ENCODE measurements at regions not wholly inside any gene's neighbourhood (a gene's known extent, or its start where the extent isn't known, plus 50 kb on each side); places are given as distances from the start of the nearest gene placed in this dataset.

GRCh38 chr13:22642088-22642487, 538.7 kb upstream of the SGCG start:
- Mint-ChIP-seq H3K27me3 (ENCODE audit: low read depth) (no peaks in the 10 kb centered on the region), H3K27ac (no peak overlapping the region), H3K4me1 (no peaks in the 10 kb centered on the region), H3K4me3 (no peak overlapping the region), H3K9me3 (no peaks in the 10 kb centered on the region; a peak in 1 of 5 replicates), H3K36me3 (ENCODE audit: insufficient read depth in 1 of 3, low read depth in 3 of 3) (no peaks in the 10 kb centered on the region)
- H4K20me1 ChIP-seq (ENCODE audit: control insufficient read depth, insufficient read depth, insufficient read length): no peaks in the 10 kb centered on the region
- H2AFZ ChIP-seq (ENCODE audit: low read length): no peak overlapping the region
- H3K79me2 ChIP-seq (ENCODE audit: insufficient read depth, low read length): no peaks in the 10 kb centered on the region
- no peak overlapping the region for H3T11ph ChIP-seq (ENCODE audit: low read length)
- no peak overlapping the region for H4K5ac ChIP-seq (ENCODE audit: insufficient read length, low read depth, low read length)
- H3K27ac ChIP-seq (ENCODE audit: insufficient read length, low read depth, low read length): no peak overlapping the region
- no peak overlapping the region for H3K23ac ChIP-seq (ENCODE audit: insufficient read length, low read depth, low read length)
- WGBS (ENCODE audit: extremely low coverage, insufficient read length, low lambda C conversion rate): no CpG with 5 or more reads among the region's 8 CpGs
- no peak overlapping the region for H3K14ac ChIP-seq (ENCODE audit: insufficient read depth, low read length)
- no peak overlapping the region for H3K4ac ChIP-seq (ENCODE audit: low read depth, low read length)
- no peak overlapping the region for H3K18ac ChIP-seq (ENCODE audit: insufficient read length, low read depth, low read length)
- H3K9ac ChIP-seq (ENCODE audit: extremely low read depth, insufficient read length, low read length): no peak overlapping the region
- H3K4me1 ChIP-seq (ENCODE audit: insufficient read depth, low read length): no peaks in the 10 kb centered on the region
- no peak overlapping the region for H2BK12ac ChIP-seq (ENCODE audit: insufficient read length, low read depth, low read length)
- H2BK15ac ChIP-seq (ENCODE audit: low read depth, low read length): no peak overlapping the region
- no peak overlapping the region for H3K4me2 ChIP-seq (ENCODE audit: insufficient read depth, insufficient read length, low read length)
- no peaks in the 10 kb centered on the region for H3K9me3 ChIP-seq (ENCODE audit: control insufficient read depth, low read depth, low read length)
- no peaks in the 10 kb centered on the region for H3K23me2 ChIP-seq (ENCODE audit: insufficient read length, low read depth, low read length, poor library complexity, severe bottlenecking)
- TF ChIP-seq, protein P1, sequence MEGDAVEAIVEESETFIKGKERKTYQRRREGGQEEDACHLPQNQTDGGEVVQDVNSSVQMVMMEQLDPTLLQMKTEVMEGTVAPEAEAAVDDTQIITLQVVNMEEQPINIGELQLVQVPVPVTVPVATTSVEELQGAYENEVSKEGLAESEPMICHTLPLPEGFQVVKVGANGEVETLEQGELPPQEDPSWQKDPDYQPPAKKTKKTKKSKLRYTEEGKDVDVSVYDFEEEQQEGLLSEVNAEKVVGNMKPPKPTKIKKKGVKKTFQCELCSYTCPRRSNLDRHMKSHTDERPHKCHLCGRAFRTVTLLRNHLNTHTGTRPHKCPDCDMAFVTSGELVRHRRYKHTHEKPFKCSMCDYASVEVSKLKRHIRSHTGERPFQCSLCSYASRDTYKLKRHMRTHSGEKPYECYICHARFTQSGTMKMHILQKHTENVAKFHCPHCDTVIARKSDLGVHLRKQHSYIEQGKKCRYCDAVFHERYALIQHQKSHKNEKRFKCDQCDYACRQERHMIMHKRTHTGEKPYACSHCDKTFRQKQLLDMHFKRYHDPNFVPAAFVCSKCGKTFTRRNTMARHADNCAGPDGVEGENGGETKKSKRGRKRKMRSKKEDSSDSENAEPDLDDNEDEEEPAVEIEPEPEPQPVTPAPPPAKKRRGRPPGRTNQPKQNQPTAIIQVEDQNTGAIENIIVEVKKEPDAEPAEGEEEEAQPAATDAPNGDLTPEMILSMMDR (conservative IDR thresholded peaks at IDR 0.05): no peak
- no peak overlapping the region for H3K56ac ChIP-seq (ENCODE audit: insufficient read length, low read depth, low read length)
- no peak overlapping the region for H4K8ac ChIP-seq (replicated peaks; ENCODE audit: insufficient read length, low read depth, low read length)
- H3K27me3 ChIP-seq (ENCODE audit: insufficient read depth, low read length): no peaks in the 10 kb centered on the region
- no peak overlapping the region for H2AK5ac ChIP-seq (ENCODE audit: insufficient read length, low read length)
- no peak overlapping the region for H4K91ac ChIP-seq (ENCODE audit: insufficient read length, low read depth, low read length)
- no peak for DNase-seq
- no peak overlapping the region for H2BK120ac ChIP-seq (ENCODE audit: low read depth, low read length, poor library complexity, severe bottlenecking)
- H2BK5ac ChIP-seq (ENCODE audit: insufficient read length, low read length): no peak overlapping the region
- H2BK20ac ChIP-seq (ENCODE audit: low read depth, low read length, poor library complexity, severe bottlenecking): no peak overlapping the region
- H3K79me1 ChIP-seq (ENCODE audit: insufficient read depth, low read depth, low read length, poor library complexity, severe bottlenecking): no peaks in the 10 kb centered on the region
